Keratinocyte (primary cell): ENCODE measurements at regions not wholly inside any gene's neighbourhood (a gene's known extent, or its start where the extent isn't known, plus 50 kb on each side); places are given as distances from the start of the nearest gene placed in this dataset.

ENCODE experiments used
- CTCF ChIP-seq, 3 experiments: IDR thresholded peaks in 1 of 3; conservative IDR thresholded peaks in 1 of 3; optimal IDR thresholded peaks in 1 of 3; 2 replicates in 2 of 3; 3 replicates in 1 of 3; pipeline versions ENCODE3 to v1.5.1; 2011; ENCODE audit warnings: low read length in 3 of 3, mild to moderate bottlenecking in 3 of 3, moderate library complexity in 2 of 3, control low read depth in 1 of 3, inconsistent platforms in 1 of 3; ENCODE audit not compliant: insufficient read depth in 2 of 3; ENCODE audit errors: extremely low read depth in 1 of 3
- EZH2 ChIP-seq: IDR thresholded peaks from one replicate; pipeline ENCODE4 v1.6.1; 2012; ENCODE audit warnings: inconsistent platforms, mild to moderate bottlenecking, low read length, moderate library complexity

- TF ChIP-seq CTCF (optimal IDR thresholded peaks at IDR 0.05 in 1 of 3, IDR thresholded peaks at IDR 0.05 in 1 of 3, conservative IDR thresholded peaks at IDR 0.05 in 1 of 3; ENCODE audit: extremely low read depth in 1 of 3, insufficient read depth in 2 of 3, low read length in 3 of 3) (no peak), EZH2 (no peak)
Observed at GRCh38 chr7:153422291-153423209, 629.6 kb upstream of the DPP6 start.
